GM21717 (cell line): ENCODE measurements at regions not wholly inside any gene's neighbourhood (a gene's known extent, or its start where the extent isn't known, plus 50 kb on each side); places are given as distances from the start of the nearest gene placed in this dataset.
"Not testable (repeated sequence)": the region's sequence is repeated elsewhere in the genome, so short reads cannot be mapped to it uniquely, and the experiment has no call there.

Experiments used
- ATAC-seq: cut with Tn5 transposase; IDR thresholded peaks from one replicate; pipeline ENCODE4 v1.9.1; 2021; ENCODE audit warnings: mild to moderate bottlenecking, moderate library complexity; ENCODE audit not compliant: unreplicated experiment

DNA sequence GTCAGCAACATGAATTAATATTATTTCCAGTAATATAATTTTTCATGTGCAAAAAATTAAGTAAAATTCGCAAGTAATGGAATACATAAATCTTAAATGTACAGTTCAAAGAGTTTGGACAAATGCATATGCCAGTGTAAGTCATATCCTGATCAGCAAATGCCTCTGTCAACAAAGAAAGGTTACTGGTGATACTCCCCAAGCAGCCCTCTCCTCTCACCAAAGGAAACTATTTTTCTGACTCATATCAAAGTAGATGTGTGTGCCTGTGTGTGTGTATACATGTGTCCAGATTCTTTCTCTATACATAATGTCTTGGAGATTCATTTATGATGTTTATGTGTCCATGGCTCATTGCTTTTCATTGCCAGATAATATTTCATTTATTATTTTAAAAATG, 1035.0 kb downstream of the SLC16A7 start:
- ATAC-seq, result no peak

DNA sequence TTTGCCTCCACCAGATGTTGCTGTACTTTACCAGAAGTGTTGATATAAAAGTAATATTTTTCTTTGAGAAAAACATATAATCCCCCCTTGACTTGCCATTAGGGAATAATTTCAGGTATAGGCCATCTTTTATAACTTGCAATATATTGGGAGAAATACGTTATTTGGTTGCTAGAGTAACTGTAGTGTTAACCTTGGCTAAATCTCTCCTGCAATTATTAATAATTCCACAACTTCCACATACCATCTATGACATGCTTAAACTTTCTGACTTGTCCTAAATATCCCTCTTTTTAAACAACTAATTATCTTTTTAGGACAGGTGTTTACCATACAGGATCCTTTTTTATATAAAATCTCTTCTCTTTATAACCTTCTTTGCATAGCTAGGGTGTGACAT, 1048.2 kb downstream of the SLC16A7 start:
- no peak for ATAC-seq

DNA sequence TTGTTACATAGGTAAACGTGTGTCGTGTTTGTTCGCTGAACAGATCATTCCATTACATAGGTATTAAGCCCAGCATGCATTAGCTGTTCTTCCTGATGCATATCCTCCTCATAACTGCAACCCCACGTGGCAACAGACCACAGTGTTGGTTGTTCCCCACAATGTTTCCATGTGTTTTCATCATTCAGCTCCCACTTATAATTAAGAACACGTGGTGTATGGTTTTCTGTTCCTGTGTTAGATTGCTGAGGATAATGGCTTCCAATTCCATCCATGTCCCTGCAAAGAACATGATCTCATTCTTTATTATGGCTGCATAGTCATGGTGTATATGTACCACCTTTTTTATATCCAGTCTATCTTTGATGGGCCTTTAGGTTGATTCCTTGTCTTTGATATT, 1071.1 kb downstream of the SLC16A7 start:
- no peak for ATAC-seq

DNA sequence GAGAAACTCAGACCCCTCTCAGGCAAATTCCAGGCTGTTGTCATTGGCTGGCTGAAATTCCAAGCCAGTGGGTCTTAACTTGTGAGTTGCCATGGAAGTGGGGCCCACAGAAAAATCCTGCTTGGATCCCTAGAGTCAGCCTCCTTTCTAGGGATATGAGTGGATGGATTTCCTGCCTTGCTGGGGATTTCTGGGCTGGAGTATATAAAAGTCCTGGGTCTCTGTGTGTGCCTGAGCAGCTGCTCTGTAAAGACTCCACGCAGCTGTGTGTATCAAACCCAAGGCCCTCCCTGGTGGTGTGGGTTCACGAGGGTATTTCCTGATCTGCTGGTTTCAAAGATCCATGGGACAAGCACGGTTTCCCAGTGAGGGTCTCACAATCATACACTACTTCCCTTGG, 1077.1 kb downstream of the SLC16A7 start:
- ATAC-seq, result no peak

DNA sequence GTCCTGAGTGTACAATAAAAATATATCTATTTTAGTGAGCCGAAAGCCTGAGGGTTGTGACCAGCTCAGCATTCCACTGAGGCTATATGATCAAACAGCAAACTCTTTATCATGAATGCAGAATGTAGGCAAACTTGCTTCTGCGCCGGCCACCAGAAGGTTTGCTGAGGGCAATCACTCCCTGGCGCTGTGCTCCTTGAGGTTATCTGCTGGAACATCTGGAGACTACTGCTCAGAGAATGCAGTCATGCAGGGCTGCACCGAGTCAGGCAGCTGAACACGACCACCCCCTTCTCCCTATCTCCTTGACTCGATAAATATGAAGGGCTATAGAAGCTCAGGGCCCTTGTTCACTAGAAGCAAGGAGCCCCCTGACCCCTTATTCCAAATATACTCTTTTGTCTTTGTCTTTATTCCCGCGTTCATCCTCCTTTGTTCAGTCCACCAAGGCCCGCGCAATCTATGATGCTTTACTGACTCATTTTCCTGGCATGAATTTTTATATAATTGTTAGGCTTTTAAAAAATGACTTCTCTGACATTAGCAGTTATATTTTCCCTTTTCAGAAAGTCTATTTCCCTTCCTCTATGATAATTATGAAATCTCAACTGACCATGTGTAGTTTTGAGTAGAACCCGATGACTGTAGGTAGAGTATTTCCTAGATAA, 1089.3 kb downstream of the SLC16A7 start:
- ATAC-seq, result no peak

DNA sequence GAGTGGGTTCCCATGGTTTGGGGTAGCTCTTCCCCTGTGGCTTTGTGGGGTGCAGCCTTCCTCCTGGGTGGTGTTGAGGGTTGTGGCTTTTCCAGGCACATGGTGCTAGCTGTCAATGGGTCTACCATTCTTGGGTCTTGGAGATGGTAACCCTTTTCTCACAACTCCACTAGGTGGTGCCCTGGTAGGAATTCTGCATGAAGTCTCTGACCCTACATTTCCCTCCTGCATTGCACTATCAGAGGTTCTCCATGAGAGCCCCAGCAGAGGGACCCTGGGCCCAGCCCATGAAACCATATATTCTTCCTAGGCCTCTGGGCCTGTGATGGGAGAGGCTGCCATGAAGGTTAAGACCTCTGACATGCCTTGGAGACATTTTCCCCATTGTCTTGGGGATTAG, 1093.3 kb downstream of the SLC16A7 start:
- ATAC-seq, result no peak

DNA sequence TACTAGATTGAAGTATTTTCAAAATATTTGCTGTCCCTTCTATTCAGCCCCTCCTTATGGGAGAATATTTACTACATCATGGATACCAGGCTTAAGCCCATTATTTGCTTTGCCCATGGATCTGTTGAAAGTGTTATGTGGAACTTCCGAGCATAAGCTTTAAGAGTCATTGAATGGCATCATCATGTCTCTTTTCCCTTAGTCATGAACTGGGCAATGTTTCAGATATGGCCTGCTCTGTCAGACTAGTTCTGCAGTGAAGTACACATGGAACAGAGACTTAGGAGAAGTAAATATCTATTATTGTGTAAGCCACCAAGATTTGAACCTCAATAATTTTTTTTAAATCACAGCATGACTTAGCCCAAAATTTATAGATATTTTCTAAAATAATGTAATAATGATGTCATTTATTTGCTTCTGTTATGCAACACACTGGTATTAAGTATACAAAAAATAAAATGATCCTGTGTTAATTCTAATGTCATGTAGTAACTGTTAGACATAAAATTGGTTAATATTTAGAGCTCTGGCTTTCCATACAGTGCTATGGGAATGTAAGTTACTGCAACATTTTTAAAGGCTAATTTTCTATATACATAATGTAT, 1097.3 kb downstream of the SLC16A7 start:
- no peak for ATAC-seq

DNA sequence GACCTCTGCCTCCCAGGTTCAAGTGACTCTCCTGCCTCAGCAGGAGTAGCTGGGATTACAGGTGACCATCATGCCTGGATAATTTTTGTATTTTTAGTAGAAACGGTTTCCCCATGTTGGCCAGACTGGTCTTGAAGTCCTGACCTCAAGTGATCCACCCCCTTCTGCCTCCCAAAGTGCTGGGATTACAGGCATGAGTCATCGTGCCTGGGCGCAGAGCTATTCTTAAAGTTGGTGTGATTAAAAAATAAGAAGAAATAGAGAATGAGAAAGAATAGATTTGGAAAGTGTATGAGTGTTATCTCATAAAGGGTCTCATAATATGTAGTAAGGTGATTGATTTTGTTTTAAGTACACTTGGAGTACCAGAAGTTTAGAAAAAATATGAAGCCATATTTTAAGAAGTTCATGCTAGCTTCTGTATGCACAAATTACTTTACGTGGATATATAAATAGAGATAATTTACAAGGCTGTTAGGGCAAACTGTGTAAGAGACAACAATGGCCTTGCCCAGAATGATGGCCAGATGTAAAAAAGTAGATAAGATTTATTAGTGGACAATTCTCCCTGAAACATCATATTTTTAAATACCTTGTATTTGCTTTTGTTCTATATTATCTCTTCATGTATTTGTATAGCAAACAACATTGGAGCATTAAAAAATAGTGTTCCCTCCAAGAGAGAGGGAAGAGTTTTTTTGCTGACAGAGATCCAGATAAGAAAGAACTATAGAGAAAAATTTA, 1108.5 kb downstream of the SLC16A7 start:
- ATAC-seq, result no peak

DNA sequence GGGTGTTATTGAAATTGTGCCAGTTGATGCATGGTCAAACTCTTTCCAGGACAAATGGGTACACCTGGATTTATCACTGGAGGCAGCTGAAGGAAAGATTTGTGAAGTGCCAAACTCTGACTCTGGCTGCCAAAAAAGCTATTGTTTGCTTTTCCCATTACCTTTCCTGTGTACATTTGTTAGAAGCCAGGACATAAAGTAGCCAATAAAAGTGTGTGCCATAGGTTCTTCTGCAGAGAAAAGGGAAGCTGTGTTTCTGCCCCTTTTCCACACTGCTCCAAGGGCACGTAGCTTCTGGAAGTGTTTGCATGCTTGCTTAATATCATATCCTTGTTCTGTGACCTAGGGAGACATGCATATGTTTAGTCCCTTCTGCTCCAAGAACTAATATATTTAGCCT, 1114.4 kb downstream of the SLC16A7 start:
- no peak for ATAC-seq

DNA sequence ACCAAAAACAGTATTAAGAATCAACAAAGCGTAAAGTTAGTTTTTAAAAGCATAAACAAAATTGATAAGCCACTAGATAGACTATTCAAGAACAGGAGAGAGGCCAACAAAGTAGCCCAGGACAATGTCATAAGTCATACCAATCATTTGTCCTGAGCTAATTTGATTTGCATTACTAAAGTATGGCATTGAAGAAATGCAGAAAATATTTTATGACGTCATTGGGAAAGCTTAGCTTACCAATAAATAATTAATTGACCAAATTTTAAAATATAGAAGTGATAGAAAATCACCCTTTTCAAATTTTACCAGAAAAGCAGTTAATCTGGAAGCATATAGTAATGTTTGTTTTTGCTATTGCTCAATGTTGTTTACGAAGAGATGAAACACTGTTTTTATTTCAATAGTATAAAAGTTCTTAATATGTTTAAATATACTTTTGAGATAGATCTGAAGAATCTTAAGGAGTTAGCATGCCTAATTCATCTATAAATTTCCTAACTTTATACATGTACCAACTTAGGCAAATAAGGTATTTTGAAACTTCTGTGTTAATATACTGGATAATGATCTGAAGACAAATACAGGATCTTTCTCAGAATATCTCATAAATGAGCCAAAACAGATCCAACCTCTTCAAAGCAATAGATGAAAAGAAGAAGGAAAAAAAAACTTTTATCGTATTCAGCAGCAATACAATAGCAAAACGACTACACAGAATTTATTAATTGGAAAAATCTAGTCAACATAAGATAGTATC, 1118.5 kb downstream of the SLC16A7 start:
- no peak for ATAC-seq

DNA sequence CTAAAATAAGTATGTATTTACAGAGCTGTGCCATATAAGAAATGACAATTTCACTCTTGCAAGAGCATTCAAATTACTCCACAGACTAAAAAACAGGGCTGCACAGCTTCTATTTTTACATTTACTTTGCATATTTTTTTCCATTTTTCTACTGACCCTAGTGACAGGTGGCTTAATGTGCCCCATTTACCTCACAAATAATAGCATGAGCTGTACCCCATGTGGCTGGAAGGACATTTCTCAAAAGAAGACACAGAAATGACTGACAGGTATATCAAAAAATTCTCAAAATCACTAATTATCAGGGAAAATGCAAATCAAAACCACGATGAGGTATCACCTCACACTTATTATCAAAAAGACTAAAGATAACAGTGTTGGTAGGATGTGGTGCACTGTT, 1128.6 kb downstream of the SLC16A7 start:
- no peak for ATAC-seq

DNA sequence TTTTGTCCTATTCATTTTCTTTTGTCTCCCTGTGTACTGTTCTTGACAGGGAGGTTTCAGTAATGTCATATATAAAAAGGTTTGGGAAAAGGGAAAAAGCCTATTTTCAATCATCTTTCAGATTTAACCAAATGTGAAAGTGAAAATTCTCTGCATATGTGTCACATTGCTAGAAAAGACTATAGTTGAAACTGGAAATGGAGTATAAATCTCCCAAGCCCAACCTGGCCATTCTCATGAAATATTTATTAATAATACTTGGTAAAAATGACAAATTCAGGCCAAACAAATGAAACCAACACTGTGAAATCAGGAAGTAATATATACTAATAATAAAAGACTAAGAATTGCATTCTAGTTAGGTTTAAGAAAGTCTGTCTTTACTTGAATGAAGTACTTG, 1129.2 kb downstream of the SLC16A7 start:
- no peak for ATAC-seq

DNA sequence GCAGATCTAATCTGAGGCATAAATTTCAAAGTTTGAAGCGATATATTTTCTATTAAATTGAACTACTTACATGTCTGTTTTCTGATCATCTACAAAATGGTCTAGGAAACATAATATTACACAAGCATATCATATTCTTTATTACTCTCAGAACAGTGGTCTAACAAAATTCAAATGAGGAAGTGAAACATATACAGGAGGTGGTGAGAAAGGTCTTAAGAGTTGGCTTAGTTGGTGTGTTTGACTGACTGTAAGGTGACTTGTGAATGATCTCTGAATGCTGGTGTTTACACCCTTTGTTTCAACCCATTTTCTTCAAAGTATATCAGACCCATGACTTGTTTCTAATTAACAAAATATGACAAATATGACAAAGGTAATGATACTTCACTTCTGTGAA, 1156.8 kb downstream of the SLC16A7 start:
- ATAC-seq, result no peak

DNA sequence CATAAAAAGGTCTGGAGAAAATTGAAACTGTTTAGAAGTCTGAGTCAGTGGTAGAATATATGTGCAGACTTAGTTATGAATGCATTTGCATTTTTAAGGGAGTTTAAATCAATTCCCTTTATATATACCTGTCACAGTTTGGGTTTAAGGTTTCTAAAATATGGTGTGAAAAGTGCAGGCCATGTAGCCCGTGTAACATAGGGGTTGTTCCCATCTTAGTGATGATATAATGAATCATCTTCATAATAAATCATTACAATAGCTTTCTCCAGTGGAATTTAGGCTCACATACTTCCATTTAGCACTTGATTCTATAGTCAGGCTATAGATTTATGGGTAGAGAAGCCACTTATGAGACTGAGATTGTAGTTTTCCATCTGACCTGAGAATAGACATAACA, 1162.4 kb downstream of the SLC16A7 start:
- ATAC-seq, result no peak

DNA sequence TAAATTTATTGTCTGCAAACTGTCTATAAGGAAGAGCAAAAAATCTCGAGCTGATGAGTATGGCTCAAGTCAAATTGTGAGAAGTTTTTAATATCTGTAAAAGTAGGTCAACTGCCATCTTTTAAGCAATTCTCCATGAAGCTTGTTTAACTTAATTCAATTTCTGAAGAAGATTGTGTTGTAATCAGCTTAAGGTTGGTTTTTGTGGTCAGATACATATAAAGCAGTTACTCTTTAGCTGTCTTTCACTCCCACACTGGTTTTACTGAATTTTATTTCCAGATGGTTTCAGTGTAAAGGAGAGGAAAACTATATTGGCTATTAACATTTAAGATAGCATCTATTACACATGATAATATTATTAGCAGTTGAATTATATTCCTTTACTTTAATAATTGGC, 1165.1 kb downstream of the SLC16A7 start:
- ATAC-seq, result no peak

DNA sequence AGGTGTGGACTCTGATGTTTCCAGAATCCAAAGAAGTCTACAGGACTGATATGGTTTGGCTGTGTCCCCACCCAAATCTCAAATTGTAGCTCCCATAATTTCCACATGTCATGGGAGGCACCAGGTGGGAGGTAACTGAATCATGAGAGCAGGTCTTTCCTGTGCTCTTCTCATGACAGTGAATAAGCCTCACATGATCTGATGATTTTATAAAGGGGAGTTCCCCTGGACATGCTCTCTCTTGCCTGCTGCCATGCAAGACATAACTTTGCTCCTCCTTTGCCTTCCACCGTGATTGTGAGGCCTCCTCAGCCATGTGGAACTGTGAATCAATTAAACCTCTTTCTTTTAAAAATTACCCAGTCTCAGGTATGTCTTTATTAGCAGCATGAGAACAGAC, 1205.3 kb downstream of the SLC16A7 start:
- ATAC-seq, result not testable (repeated sequence)

DNA sequence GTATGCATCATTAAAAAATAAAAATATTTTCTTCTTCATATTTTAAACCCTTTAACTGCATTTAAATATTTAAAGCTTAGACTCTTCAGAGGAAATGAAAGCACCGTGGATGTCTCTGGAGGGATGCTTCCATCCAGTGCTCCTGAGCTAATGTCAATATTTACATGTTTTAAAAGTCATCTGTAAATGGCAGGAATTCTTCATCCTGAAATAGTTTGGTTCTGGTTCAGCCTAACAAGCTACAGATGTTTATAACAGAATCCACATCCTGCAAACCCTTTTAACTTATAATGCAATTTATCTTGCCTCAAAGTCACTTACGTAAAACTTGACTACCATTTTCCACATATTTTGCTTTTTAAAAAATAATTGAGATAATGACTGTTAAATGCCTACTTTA, 1207.3 kb downstream of the SLC16A7 start:
- ATAC-seq, result no peak

DNA sequence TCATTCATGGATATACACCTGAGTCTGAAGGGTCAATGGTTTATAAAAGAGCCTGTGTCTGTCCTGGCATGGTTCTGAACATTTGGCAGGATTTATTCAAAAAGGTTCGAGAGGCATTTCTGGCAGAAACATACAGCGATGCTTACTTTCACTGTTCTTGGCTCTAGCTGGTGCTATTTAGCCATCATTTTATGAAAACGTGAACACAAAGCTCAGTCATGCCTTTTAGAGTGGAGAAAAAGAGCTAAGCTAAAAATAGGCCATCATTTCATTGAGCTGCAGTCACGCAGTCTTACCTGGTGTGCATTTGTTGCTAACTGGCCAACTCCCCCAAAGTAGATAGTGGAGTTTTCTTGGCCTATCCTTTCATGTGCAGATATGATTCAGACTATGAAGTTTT, 1209.5 kb downstream of the SLC16A7 start:
- ATAC-seq, result no peak

DNA sequence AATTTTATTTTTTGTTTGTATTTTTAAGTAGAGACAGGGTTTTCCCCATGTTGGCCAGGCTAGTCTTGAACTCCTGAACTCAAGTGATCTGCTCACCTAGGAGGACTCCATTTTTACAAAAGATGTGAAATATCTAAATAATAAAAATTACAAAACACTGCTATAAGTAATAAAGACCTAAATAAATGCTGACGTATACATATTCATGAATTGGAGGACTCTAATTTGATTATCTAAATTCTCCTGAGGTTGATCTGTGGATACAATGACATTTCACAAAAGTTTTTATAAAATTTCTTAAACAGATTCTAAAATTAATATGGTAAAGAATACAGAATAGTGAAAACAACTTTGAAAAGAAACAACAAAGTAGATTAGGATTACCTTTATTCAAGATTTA, 1224.0 kb downstream of the SLC16A7 start:
- ATAC-seq, result no peak

DNA sequence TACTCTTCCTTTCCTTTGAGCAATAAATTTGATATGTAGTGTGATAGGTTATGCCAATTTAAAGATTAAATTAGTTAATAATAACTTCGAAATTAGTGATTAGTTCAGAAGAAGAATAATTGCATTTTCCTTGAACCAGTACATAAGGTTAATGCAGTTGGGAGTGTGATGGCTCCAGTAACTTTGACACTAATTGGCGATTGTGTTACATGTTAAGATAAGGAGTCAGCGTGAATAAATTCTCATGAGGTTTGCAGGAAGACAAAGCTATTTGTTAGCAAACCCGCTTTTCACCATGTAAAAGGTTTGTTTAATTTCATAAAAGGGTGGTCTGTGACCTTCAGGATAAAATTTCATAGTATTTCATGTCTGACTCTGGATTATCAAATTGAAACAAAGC, 1226.8 kb downstream of the SLC16A7 start:
- no peak for ATAC-seq

DNA sequence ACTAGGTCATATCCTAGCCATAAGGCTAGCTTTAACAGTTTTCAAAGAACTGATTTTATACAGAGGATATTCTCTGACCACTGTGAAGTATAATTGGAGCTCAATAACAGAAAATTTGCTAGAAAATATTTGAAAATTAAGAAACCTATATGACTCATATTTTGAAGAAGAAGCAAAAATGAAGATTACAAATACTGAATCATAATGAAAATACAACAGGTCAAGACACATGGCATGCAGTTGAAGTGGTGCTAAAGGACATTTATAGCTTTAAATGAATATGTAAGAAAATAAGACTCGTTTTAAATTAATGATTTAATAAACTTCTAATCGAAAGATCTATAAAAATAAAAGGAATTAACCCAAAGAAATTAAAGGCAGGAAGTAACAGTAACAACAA, 1234.6 kb downstream of the SLC16A7 start:
- ATAC-seq, result no peak

DNA sequence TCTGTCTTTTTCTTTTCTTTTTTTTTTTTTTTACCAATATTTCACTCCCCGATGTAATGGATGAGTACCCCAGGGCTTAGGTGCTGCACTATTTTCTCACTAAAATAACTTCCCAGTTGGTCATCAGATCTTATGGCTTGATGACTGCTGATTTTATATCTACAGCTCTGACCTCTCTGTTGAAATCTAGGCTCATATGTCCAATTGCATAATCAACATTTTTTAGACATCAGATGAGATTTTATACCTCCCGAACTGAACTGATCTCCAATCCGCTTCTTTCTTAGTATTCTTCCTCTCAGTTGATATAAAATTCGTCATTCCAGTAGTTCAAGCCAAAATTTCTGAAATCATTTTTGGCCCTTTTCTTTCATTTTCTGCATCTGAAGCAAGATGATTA, 1236.5 kb downstream of the SLC16A7 start:
- no peak for ATAC-seq
